K562 (cell line): ENCODE measurements at regions not wholly inside any gene's neighbourhood (a gene's known extent, or its start where the extent isn't known, plus 50 kb on each side); places are given as distances from the start of the nearest gene placed in this dataset.

Source experiments
- AFF1 ChIP-seq, 2 experiments: fragments of 450-650 bp; IDR thresholded peaks; 2 replicates each; pipeline ENCODE4 v1.6.1; 2018; ENCODE audit warnings: mild to moderate bottlenecking in 2 of 2, low read depth in 1 of 2; ENCODE audit not compliant: partially characterized antibody in 2 of 2
- BRCA1 ChIP-seq, 2 experiments: fragments of 450-650 bp in 1 of 2; sonication (generic) in 1 of 2; formaldehyde crosslinking in 1 of 2; IDR thresholded peaks; 2 replicates each; pipeline versions ENCODE4 v1.5.0 to v1.6.1; 2017 to 2020; ENCODE audit warnings: mild to moderate bottlenecking in 1 of 2, missing genetic modification reagents in 1 of 2
- CHCHD3 ChIP-seq: fragments of 250-450 bp; sonication (Bioruptor Pico); IDR thresholded peaks from 2 replicates; pipeline ENCODE4 v2.1.2; 2022; ENCODE audit warnings: mild to moderate bottlenecking
- CTCF ChIP-seq, 3 experiments: IDR thresholded peaks in 2 of 3; conservative IDR thresholded peaks in 1 of 3; 2 replicates each; pipeline ENCODE4 v1.5.1; 2011 to 2012; ENCODE audit warnings: low read length in 3 of 3, mild to moderate bottlenecking in 3 of 3, control low read depth in 2 of 3, improper control_type of control experiment in 1 of 3, inconsistent platforms in 1 of 3, low read depth in 1 of 3, mixed read lengths in 1 of 3, moderate library complexity in 1 of 3; ENCODE audit not compliant: insufficient read depth in 2 of 3
- ELK1 ChIP-seq: sonication (generic); formaldehyde crosslinking; IDR thresholded peaks from 2 replicates; pipeline ENCODE4 v1.8.1; 2022; ENCODE audit warnings: missing genetic modification reagents
- FOXJ3 ChIP-seq: sonication (generic); formaldehyde crosslinking; IDR thresholded peaks from 2 replicates; pipeline ENCODE4 v1.4.0; 2020; ENCODE audit warnings: mild to moderate bottlenecking, missing genetic modification reagents
- FOXK2 ChIP-seq, 2 experiments: fragments of 450-650 bp; IDR thresholded peaks in 1 of 2; conservative IDR thresholded peaks in 1 of 2; 2 replicates each; pipeline ENCODE4 v1.6.1; 2016; ENCODE audit warnings: low read depth in 2 of 2, mild to moderate bottlenecking in 1 of 2
- HNRNPUL1 ChIP-seq: fragments of 200-400 bp; formaldehyde crosslinking; IDR thresholded peaks from 2 replicates; pipeline ENCODE4 v1.6.1; 2017; ENCODE audit warnings: low read length
- POLR2A ChIP-seq: fragments of 450-650 bp; conservative IDR thresholded peaks from 2 replicates; pipeline ENCODE4 v1.6.1; 2016
- SAFB2 ChIP-seq: fragments of 200-400 bp; formaldehyde crosslinking; IDR thresholded peaks from 2 replicates; pipeline ENCODE4 v1.6.1; 2018; ENCODE audit warnings: borderline replicate concordance, low read length, low read depth, moderate library complexity; ENCODE audit not compliant: severe bottlenecking
- SIX5 ChIP-seq, 2 experiments: IDR thresholded peaks; 2 replicates each; pipeline ENCODE4 v1.6.1; 2011; ENCODE audit warnings: low read length in 2 of 2, borderline replicate concordance in 1 of 2, low read depth in 1 of 2, mild to moderate bottlenecking in 1 of 2, moderate library complexity in 1 of 2; ENCODE audit not compliant: insufficient read depth in 1 of 2
- YBX1 ChIP-seq: fragments of 450-650 bp; IDR thresholded peaks from 2 replicates; pipeline ENCODE4 v1.7.1; 2016; ENCODE audit warnings: mild to moderate bottlenecking
- YY1 ChIP-seq, 3 experiments: IDR thresholded peaks; 2 replicates each; pipeline ENCODE4 v1.6.1; 2011; ENCODE audit warnings: low read length in 2 of 3, mild to moderate bottlenecking in 2 of 3, moderate library complexity in 2 of 3, borderline replicate concordance in 1 of 3, control low read depth in 1 of 3, low read depth in 1 of 3; ENCODE audit not compliant: insufficient read depth in 3 of 3, insufficient replicate concordance in 2 of 3, control insufficient read depth in 1 of 3, insufficient read length in 1 of 3; ENCODE audit errors: extremely low read depth in 1 of 3

- TF ChIP-seq CTCF (IDR thresholded peaks at IDR 0.05 in 2 of 3, conservative IDR thresholded peaks at IDR 0.05 in 1 of 3; ENCODE audit: insufficient read depth in 2 of 3, low read depth in 1 of 3, low read length in 3 of 3) (no peak), POLR2A (no peak), FOXK2 (conservative IDR thresholded peaks at IDR 0.05 in 1 of 2, IDR thresholded peaks at IDR 0.05 in 1 of 2; ENCODE audit: low read depth in 2 of 2) (no peak), CHCHD3 (CRISPR knock-in tag) (no peak), SIX5 (IDR thresholded peaks at IDR 0.05; ENCODE audit: borderline replicate concordance in 1 of 2, insufficient read depth in 1 of 2, low read depth in 1 of 2, low read length in 2 of 2) (no peak), SAFB2 (no peak), YBX1 (no peak), HNRNPUL1 (no peak), ELK1 (CRISPR knock-in tag) (no peak), AFF1 (IDR thresholded peaks at IDR 0.05; ENCODE audit: low read depth in 1 of 2, partially characterized antibody in 2 of 2) (no peak), BRCA1 (IDR thresholded peaks at IDR 0.05) (no peak), BRCA1 (CRISPR knock-in tag; IDR thresholded peaks at IDR 0.05) (no peak), FOXJ3 (CRISPR knock-in tag) (no peak), YY1 (IDR thresholded peaks at IDR 0.05; ENCODE audit: borderline replicate concordance in 1 of 3, control insufficient read depth in 1 of 3, extremely low read depth in 1 of 3, insufficient read depth in 3 of 3, insufficient read length in 1 of 3, insufficient replicate concordance in 2 of 3, low read depth in 1 of 3, low read length in 2 of 3) (no peak)
Measured at GRCh38 chr13:106011600-106011999, 523.9 kb downstream of the EFNB2 start.
